HCT116 (cell line): ENCODE measurements at regions not wholly inside any gene's neighbourhood (a gene's known extent, or its start where the extent isn't known, plus 50 kb on each side); places are given as distances from the start of the nearest gene placed in this dataset.

Source experiments
- EZH2 ChIP-seq: fragments of 200-600 bp; sonication (generic); IDR thresholded peaks from 2 replicates; pipeline ENCODE4 v1.6.1; 2017; ENCODE audit warnings: antibody characterized with exemption, mixed run types
- TF ChIP-seq, protein P1 (sequence below): IDR thresholded peaks from 2 replicates; pipeline ENCODE4 v1.6.1; 2012
- TF ChIP-seq, protein P2 (sequence below), 3 experiments: fragments of 200-600 bp in 1 of 3; sonication (generic) in 1 of 3; IDR thresholded peaks in 2 of 3; conservative IDR thresholded peaks in 1 of 3; 2 replicates each; pipeline ENCODE4 v1.5.1; 2012 to 2017; ENCODE audit warnings: low read depth in 2 of 3, low read length in 2 of 3, antibody characterized with exemption in 1 of 3, borderline replicate concordance in 1 of 3, control low read depth in 1 of 3, mild to moderate bottlenecking in 1 of 3, mixed read lengths in 1 of 3, mixed run types in 1 of 3, moderate library complexity in 1 of 3; ENCODE audit not compliant: insufficient read depth in 1 of 3

DNA sequence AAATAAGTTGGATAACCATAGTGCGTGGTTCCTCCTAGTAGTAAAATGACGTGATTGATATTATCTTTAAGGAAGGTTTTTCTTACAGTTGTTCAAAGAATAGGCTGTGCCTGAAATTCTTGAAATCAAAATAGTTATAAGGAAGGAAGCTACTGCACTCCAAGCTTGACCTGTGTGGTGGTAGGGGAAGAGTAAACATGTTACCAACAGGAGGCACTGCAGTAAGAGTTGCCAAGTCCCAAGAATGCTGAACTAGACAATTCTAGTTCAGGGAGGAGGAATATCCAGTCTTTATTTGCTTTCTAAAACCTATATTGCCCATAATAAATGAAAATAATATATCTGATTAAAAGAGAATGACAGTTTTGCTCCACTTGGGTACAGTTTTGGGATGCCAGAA lies 764.5 kb downstream of the TMTC2 start:
- TF ChIP-seq, protein P1, sequence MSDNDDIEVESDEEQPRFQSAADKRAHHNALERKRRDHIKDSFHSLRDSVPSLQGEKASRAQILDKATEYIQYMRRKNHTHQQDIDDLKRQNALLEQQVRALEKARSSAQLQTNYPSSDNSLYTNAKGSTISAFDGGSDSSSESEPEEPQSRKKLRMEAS = no peak
- TF ChIP-seq, protein P2, sequence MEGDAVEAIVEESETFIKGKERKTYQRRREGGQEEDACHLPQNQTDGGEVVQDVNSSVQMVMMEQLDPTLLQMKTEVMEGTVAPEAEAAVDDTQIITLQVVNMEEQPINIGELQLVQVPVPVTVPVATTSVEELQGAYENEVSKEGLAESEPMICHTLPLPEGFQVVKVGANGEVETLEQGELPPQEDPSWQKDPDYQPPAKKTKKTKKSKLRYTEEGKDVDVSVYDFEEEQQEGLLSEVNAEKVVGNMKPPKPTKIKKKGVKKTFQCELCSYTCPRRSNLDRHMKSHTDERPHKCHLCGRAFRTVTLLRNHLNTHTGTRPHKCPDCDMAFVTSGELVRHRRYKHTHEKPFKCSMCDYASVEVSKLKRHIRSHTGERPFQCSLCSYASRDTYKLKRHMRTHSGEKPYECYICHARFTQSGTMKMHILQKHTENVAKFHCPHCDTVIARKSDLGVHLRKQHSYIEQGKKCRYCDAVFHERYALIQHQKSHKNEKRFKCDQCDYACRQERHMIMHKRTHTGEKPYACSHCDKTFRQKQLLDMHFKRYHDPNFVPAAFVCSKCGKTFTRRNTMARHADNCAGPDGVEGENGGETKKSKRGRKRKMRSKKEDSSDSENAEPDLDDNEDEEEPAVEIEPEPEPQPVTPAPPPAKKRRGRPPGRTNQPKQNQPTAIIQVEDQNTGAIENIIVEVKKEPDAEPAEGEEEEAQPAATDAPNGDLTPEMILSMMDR (IDR thresholded peaks at IDR 0.05 in 2 of 3, conservative IDR thresholded peaks at IDR 0.05 in 1 of 3; ENCODE audit: borderline replicate concordance in 1 of 3, insufficient read depth in 1 of 3, low read depth in 2 of 3, low read length in 2 of 3) = peak in 1 of 3 experiments; percentile 15; a peak in 1 of 6 replicates
- no peak for TF ChIP-seq EZH2
